Rectal smooth muscle tissue (tissue), 1 donor: ENCODE measurements at regions not wholly inside any gene's neighbourhood (a gene's known extent, or its start where the extent isn't known, plus 50 kb on each side); places are given as distances from the start of the nearest gene placed in this dataset.

Experiments
- H3K27ac ChIP-seq: one replicate; pipeline ENCODE4 v1.7.0; 2013; ENCODE audit warnings: low read depth, low read length, inconsistent platforms
- H3K27me3 ChIP-seq: one replicate; pipeline ENCODE4 v1.7.0; 2013; ENCODE audit warnings: low read length; ENCODE audit not compliant: control insufficient read depth, insufficient read depth
- H3K36me3 ChIP-seq: one replicate; pipeline ENCODE4 v1.7.0; 2013; ENCODE audit warnings: low read length; ENCODE audit not compliant: control insufficient read depth, insufficient read depth
- H3K4me1 ChIP-seq: one replicate; pipeline ENCODE4 v1.7.0; 2013; ENCODE audit warnings: low read length; ENCODE audit not compliant: control insufficient read depth, insufficient read depth
- H3K4me3 ChIP-seq: one replicate; pipeline ENCODE4 v1.7.0; 2013; ENCODE audit warnings: low read length
- H3K9ac ChIP-seq: one replicate; pipeline ENCODE4 v1.7.0; 2013; ENCODE audit warnings: low read length

DNA sequence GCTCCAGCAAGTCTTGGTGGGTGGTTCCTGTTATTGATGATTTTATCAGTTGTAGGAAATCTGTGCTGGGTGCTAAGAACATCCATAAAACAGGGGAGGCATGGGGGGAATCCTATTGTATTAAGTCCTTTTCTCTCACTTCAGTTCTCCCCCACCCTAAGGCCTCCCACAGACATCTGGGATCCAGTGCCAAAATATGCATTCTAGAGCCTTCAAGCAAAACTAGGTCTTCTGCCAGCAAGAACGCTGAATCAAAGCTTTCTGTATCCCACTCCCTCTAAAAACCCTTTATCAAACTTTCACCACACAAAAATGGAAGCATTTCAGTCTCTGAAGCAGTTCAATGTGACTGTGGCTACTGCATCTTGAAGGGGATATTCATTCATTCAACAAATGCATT, 281.9 kb downstream of the GAS1 start:
- Histone ChIP-seq H3K9ac (no peak overlapping the region), H3K27me3 (no peaks in the 10 kb centered on the region), H3K36me3 (no peaks in the 10 kb centered on the region), H3K4me1 (no peaks in the 10 kb centered on the region), H3K4me3 (no peak overlapping the region), H3K27ac (no peak overlapping the region)

DNA sequence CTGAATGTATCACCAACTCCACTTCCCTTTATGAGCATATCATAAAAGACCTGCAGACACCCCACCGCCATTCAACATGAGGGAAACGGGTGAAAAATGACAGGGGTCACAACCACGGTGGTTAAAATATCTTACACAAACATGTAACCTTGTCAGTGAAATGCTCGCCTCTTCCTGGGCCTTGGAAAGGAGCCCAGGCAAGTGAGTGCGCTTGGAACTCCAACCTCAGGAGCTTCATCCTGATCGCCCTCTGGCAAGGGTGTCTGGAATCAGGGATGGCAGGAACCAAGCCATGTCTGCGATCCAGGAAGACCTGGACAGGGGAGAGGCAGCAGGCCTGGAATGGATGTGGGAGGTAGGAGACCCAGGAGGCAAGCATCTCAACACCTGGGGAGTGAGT, 282.7 kb downstream of the GAS1 start:
- Histone ChIP-seq H3K36me3 (no peaks in the 10 kb centered on the region), H3K9ac (no peak overlapping the region), H3K4me1 (no peaks in the 10 kb centered on the region), H3K4me3 (no peak overlapping the region), H3K27ac (no peak overlapping the region), H3K27me3 (no peaks in the 10 kb centered on the region)

DNA sequence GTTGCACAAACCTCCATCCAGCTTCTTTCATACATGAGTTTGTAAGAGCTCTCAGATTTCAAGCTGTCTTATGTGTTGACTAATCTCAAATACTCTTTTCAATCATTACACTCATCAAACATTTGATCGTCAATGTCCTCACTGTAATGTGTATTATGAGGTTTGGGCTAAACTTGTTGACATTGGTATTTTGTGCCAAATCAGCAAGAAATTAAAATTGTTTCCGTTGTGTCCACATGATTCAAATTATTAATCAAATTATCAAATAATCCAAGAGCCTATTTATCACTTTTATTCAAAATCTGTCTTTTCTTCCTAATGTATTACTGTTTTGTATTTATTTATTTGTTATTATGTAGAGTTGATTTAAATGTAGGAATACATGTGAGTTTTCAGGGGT, 283.4 kb downstream of the GAS1 start:
- no peaks in the 10 kb centered on the region for H3K36me3 ChIP-seq
- no peak overlapping the region for H3K27ac ChIP-seq
- no peaks in the 10 kb centered on the region for H3K4me1 ChIP-seq
- no peak overlapping the region for H3K4me3 ChIP-seq
- no peak overlapping the region for H3K9ac ChIP-seq
- no peaks in the 10 kb centered on the region for H3K27me3 ChIP-seq

DNA sequence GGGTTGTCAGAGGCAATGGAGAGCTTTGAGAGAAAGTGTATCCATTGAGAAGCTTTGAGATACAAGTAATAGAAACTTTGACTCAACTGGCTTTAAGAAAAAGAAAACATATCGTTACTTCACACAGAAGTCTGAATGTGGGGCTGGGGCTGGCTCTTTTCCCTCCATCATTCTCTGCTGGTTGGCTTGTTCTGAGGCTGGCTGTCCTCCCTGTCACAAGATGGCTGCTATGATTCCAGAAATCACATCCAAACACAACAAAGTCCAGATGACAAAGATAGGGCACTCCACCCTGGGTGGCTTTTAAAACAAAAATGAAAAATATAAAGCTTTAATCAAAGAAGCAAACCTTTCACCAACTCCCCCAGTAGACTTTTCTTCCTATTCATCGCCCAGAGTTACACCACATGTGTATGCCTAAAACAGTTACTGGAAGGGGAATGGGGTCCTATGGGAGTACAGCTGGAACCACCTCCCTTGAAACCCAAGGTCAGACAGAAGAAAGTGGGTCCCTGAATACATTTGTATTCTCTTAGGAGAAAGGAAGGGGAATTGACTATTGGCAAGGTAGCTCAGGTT, 284.3 kb downstream of the GAS1 start:
- no peaks in the 10 kb centered on the region for H3K4me1 ChIP-seq
- H3K36me3 ChIP-seq: no peaks in the 10 kb centered on the region
- no peak overlapping the region for H3K27ac ChIP-seq
- H3K9ac ChIP-seq: no peak overlapping the region
- no peaks in the 10 kb centered on the region for H3K27me3 ChIP-seq
- no peak overlapping the region for H3K4me3 ChIP-seq

DNA sequence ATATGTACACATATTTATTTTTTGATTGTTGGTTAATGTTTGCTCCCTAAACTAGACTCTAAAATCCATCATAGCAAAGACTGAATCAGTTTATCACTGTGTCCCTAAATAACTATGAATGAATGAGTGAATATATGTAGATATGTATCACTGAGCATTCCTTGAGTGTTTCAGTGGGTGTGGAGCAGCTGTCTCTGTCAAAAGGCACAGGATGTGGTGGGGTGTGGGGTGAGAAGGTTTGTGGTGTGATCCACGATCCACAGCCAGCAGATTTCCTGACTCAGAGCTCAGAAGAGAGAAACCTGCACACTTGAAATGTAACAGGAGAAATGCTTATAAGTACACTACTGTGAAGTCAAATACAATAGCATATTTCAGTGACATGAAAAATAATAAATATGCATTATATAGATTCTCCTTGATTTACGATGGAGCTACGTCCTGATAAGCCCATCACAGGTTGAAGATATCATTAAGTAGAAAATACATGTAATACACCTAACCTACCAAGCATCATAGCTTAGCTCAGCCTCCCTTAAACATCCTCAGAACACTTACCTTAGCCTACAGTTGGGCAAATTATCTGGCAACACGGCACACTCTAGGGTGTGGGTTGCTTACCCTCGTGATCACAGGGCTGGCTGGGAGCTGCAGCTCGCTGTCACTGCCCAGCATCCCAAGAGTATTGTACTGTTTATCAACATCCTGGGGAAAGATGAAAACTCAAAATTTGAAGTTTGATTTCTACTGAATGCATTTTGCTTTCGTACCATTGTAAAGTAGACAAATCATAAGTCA, 287.0 kb downstream of the GAS1 start:
- Histone ChIP-seq H3K4me1 (no peaks in the 10 kb centered on the region), H3K27me3 (no peaks in the 10 kb centered on the region), H3K9ac (no peak overlapping the region), H3K36me3 (no peaks in the 10 kb centered on the region), H3K27ac (no peak overlapping the region), H3K4me3 (no peak overlapping the region)

DNA sequence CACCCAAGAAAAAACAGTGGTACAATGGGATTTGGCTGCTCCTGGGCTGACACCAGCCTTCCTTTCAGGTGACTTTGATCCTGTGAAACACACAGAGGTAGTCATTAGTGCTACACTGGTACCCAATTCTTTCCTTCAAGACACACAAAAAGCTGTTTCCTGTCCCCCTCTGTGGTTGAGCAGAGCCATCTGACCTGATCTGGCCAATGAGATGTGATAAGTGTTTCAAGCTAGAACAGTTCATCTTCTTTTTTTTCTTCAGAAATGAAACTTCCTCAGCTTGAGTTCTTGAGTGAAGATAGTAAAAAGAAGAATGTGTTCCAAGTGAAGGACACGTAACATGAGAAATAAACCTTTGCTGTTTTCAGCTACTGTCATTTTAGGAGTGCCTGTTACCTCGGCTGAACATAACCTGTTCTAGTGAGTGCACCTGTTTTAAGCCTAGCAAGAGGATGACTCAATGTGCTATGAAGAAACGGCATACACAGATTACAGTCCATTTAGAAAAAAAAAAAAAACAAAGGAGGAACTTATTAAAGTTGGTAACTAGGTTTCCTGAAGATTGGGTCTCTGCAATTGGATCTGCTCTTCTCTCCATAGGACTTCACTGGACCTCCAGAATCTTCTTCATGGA, 287.8 kb downstream of the GAS1 start:
- Histone ChIP-seq H3K27me3 (no peaks in the 10 kb centered on the region), H3K4me3 (no peak overlapping the region), H3K36me3 (no peaks in the 10 kb centered on the region), H3K4me1 (no peaks in the 10 kb centered on the region), H3K27ac (no peak overlapping the region), H3K9ac (no peak overlapping the region)

DNA sequence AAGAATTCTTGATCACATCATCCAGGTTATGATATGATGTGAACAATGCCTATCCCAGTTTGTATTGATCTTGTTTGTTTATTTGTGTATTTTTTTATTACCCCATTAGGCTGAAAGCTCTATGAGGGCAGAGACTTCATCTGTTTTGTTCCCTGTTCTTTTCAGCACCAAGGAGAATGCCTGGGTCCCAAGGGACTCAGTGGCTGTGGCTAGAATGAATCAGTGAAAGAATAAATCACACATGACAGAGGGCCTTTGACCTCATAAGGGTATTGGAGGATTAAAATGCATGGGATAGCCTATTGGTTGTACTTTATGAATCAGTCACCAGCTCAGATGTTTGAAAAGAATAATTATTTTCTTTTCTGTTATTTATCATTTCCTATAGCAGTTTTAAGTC, 292.2 kb downstream of the GAS1 start:
- no peak overlapping the region for H3K27ac ChIP-seq
- peaks cover 4% of the 10 kb centered on the region for H3K4me1 ChIP-seq
- H3K27me3 ChIP-seq: no peaks in the 10 kb centered on the region
- no peak overlapping the region for H3K4me3 ChIP-seq
- H3K36me3 ChIP-seq: no peaks in the 10 kb centered on the region
- H3K9ac ChIP-seq: no peak overlapping the region

DNA sequence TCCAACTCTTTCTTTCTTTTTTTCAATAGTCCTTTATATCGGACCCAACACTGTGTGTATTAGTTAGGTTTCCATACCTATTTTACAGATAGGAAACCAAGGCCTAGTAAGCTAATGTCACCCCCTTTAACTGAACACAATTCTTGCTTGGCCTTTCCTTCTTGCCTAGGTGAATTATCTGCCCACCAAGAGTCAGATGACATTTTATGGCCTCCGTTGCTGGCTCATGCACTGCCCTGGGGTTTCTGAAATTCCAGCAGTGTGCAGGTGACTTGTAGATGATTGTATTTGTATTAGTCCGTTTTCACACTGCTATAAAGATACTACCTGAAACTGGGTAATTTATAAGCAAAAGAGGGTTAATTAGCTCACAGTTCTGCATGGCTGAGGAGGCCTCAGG, 293.8 kb downstream of the GAS1 start:
- Histone ChIP-seq H3K27ac (no peak overlapping the region), H3K36me3 (no peaks in the 10 kb centered on the region), H3K27me3 (no peaks in the 10 kb centered on the region), H3K4me1 (peaks cover 4% of the 10 kb centered on the region), H3K4me3 (no peak overlapping the region), H3K9ac (no peak overlapping the region)

DNA sequence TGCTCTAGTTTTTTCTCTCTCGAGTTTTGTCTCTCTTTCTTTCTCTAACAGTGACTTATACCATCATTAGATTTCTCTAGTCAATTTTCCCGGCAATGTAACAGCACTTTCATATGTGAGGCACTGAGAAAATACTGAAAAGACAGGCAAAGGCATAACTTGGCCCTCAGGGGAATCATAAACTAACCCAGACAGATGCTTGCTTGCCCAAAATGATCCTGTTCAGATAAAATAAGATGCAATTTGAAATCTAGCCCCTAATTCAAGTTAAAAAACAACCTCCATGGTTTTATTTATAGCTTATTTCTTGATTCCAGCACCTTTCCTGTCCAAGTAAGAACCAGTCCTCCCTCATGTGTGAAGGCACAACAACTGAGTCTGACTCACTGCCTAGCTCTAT, 294.6 kb downstream of the GAS1 start:
- H3K9ac ChIP-seq: no peak overlapping the region
- H3K4me3 ChIP-seq: no peak overlapping the region
- H3K4me1 ChIP-seq: peaks cover 4% of the 10 kb centered on the region
- H3K36me3 ChIP-seq: no peaks in the 10 kb centered on the region
- H3K27ac ChIP-seq: no peak overlapping the region
- H3K27me3 ChIP-seq: no peaks in the 10 kb centered on the region

DNA sequence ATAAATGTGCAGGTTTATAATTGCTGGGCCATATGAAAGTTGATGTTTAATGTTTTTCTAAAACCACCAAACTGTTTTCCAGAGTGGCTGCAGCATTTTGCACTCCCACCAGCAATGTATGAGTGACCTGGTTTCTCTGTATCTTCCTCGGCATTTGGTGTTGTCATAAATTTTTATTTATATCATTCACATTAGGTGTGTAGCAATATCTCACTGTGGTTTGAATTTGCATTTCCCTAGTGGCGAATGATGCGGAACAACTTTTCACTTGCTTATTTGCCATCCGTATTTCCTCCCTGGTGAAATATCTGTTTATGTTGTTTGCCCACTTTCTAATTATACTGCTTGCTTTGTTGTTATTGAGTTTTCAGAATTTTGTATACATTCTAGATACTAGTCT, 295.7 kb upstream of the TUT7 start:
- Histone ChIP-seq H3K4me1 (peaks cover 4% of the 10 kb centered on the region), H3K27me3 (no peaks in the 10 kb centered on the region), H3K9ac (no peak overlapping the region), H3K4me3 (no peak overlapping the region), H3K36me3 (no peaks in the 10 kb centered on the region), H3K27ac (no peak overlapping the region)

DNA sequence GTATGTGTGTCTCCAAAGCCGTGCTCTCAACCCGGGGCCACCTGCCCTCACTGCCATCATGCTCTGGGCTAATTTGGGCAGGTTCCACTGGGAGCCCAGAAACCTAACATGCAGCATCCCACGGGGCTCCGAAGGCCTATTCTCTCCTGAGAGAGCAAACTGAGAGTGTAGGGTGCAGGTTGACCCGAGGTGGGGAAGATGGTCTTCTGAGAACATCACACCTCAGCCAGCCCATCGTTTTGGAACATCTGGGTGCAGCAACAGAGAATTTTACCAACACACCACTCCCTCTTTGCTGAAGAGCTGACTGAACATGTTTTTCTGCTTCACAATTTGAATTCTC, 294.6 kb upstream of the TUT7 start:
- Histone ChIP-seq H3K27ac (no peak overlapping the region), H3K4me3 (no peak overlapping the region), H3K36me3 (no peaks in the 10 kb centered on the region), H3K4me1 (peaks cover 4% of the 10 kb centered on the region), H3K27me3 (no peaks in the 10 kb centered on the region), H3K9ac (no peak overlapping the region)

DNA sequence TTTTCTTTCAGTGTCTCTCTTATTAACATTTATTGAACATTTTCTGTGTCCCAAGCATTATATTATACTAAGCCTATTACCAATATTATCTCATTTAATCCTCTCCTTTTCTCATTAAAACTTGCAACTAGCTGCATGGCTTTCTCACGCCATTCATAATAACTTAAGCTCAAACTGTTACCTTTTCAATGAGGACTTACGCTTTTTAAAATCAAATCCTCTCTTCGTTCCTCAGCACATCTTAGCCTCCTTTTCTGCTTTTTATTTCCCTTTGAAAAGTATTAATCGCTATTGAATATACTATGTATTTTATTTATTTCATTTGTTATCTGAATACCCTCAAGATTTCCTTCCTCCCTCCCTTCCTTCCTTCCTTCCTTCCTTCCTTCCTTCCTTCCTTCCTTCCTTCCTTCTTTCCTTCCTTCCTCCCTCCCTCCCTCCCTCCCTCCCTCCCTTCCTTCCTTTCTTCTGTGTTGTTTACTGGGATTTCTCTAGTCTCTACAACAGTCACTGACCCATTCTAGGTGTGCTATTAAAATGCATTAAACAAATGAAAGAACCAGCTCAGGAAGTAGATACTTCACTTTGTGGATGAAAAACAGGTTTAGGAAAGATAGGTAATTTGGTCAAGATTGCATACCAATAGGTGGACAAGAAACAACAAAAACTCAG, 294.1 kb upstream of the TUT7 start:
- Histone ChIP-seq H3K9ac (no peak overlapping the region), H3K27me3 (no peaks in the 10 kb centered on the region), H3K27ac (no peak overlapping the region)

More for the DNA sequence above, 294.1 kb upstream of the TUT7 start:
- Histone ChIP-seq H3K4me3 (no peak overlapping the region), H3K4me1 (peaks cover 4% of the 10 kb centered on the region), H3K36me3 (no peaks in the 10 kb centered on the region)
